ENCODE measurements at regions not wholly inside any gene's neighbourhood (a gene's known extent, or its start where the extent isn't known, plus 50 kb on each side); places are given as distances from the start of the nearest gene placed in this dataset.

DNA sequence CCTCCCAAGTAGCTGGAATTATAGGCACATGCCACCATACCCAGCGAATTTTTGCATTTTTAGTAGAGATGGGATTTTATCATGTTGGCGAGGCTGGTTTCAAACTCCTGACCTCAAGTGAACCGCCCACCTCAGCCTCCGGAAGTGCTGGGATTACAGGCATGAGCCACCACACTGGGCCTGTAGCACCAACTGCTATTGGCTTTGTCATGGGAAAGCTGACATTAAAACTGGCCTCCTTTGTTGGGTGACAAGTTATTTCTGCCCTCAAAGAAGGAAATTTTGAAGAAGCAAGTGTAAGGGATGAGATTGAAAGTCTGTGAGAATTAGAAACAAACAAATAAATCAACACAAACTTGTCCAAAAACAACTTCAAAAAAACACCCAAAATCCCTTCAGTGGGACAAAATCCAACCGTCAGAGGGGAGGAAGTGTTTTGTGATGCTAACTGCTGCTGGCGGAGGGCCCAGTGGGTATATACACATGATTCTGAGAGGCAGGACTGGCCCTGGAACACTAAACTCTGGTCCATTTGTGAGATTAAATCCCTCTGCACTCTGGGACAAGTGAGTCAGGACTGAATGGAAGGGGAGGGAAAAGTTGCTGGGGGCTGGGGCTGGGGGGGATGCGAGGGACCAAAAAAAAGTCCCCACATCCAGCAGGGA, 87.5 kb upstream of the NAA20 start:
- no peak for DNase-seq

DNA sequence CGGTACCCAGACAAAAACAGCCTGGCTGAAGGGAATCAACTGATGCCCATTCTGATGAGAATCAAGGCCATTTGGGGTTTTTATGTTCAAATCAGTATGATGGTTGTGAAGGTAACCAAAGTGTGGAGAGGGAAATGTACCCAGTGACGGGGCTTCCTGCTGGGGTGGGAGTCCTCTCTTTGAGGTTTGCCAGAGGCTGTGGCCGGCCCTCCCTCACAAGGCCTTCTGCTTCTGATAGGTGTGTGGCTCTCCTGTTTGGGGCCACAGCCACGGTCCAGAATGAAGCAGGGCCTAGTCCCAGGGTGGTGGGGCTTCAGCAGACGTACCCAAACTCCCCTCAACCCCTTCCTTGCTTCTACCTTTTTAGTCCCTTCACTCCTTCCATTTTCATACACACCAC, 86.7 kb upstream of the NAA20 start:
- no peak for DNase-seq

DNA sequence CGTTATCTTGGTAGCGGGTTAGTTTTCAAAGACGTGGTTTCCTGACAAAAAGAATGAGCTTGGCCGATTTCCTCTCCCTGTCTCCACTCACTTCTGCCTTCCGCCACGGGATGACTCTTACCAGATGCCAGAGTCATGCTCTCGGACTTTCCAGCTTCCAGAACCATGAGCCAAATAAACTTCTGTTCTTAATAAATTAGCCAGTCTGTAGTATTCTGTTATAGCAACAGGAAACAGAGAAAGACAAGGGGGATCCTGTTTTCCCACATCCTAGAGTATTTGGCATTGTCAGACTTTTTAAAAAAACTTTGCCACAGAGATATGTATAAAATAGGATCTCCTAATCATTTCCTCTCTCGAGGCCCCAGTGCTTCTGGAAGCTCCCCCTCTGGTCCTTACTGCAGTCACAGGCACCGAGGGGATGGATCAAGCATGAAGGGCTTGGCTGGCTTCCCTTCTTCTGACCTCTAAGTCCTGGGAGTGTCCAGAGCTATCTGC, 84.9 kb upstream of the NAA20 start:
- peak; percentile 24 for DNase-seq

DNA sequence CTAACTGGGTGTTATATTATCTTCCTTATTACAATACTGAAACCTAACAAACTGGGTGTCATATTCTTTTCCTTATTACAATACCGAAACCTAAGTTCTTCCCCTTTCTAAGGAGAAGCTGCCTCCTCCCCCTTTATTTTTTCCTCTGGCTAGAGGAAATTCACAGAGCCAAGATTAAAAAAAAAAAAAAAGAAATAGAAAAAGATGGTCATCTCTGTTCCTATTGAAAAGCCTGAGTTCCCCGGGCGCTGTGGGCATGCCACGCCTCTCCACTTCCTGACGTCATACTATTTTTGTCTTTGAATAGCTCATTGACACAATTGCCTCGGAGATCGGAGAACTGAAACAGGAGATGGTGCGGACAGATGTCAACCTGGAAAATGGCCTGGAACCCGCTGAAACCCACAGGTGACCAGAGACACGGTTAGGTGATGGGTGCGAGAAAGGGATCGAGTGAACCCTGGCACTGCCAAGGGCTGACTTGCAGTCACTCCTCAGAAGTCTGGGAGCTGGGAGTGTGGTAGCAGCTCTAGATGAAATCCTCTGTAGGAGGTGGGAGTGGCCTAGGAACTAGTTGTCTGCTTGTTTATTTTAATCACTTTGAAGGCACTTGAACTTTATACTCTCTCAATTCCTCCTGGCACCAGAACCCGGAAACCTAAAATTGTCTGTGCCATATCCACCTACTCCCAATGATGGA, 82.2 kb upstream of the NAA20 start:
- peak; percentile 48 for DNase-seq

DNA sequence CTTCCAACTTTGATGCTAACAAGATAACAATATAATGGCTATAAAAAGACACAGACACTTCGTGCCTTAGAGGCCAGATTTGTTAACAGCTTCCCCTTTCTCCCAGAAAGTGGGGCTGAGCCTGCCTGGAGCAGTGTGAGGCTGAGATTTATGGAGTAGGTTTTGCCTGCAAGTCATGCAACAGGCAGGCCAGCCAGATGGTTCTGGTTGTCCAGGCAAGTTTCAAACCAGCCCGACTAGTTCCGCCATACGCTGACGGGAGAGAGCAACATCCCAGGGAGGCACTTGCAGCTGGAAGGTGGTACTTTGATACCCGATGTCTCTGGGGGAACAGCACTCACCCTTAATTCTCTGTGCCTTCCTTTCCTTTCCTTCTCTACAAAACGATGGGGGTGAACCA, 81.3 kb upstream of the NAA20 start:
- DNase-seq = no peak

DNA sequence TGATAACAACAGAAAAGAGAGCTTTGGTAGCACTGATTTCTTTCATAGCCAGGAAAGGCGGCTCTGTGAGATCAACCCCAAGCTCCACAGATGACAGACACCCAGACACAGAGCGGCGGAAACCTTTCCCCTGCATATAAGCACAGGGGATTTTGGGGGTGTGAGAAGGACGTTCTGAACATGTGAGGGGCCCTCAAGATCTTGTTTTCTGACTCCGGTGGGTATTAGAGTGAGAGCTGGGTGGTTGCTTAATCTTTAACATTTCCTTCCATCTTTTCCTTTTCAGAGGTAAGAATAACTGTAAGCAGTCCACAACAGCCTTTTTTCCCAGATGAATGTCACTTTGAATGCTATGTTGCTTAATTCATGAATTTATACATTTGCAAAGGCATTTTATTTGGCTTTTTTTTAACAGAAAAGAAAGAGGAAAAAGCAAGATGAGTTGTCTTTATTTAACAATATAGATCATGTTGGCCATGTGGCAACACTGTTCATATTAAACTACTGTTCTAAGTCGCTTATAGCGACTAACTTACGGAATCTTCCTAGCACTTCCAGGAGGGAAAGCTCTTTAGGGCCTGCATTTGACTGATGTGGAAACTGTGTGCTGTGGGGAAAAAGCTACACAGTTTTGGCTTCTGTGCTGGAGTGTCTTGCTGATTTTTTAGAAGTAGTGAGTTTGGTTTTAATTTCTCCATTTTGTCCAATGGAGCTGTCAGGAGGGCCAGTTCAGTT, 80.5 kb upstream of the NAA20 start:
- no peak for DNase-seq

DNA sequence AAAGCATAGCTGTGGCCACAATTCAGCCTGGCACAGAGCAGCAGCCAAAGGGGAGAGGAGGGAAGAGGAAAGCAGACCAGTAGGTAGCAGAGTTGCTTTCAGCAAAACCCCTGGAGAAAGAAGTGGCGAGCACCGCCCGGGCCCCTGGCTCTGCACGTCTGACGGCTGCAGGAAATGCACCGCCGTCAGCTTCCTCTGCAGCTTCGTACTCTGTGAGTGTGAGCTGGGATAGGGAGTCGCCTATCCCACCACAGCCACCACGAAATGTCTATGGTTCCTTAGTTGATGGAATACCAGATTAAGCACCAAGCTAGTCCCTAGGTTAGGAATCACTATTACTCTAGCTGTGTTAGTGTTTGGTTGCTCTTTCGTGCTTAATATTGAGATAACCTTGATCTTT, 79.9 kb upstream of the NAA20 start:
- peak; percentile 51 for DNase-seq

DNA sequence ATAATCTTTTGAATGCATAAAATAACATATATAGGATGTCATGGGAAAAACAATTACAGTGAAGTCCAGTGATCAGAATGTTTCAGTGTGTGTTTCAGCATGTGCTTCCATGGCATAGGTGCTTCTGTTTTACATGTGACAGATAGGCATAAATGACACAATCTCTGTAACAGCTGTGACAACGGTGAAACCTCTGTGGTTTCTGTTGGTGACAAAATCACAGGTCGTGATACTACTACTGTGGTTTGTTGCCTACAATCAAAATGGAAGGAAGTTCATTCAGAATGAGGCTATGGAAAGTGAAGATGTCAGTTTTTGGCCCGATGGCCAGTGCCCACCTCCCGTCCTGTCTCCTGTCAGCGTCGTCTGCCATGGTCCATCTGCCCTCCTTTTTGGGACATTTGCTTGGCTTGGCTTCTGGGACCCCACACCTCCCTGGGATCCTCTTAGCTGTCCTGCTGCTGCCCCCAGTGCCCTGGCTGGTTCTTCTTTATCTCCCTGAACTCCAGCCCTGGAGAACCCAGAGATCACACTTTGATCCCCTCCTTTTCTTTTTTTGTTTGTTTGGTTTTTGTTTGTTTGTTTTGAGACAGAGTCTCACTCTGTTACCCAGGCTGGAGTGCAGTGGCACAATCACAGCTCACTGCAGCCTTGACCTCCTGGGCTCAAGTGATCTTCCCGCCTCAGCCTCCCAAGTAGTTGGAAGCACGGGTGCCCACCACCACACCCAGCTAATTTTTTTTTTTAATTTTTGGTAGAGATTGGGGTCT, 79.3 kb upstream of the NAA20 start:
- DNase-seq = peak; percentile 62

DNA sequence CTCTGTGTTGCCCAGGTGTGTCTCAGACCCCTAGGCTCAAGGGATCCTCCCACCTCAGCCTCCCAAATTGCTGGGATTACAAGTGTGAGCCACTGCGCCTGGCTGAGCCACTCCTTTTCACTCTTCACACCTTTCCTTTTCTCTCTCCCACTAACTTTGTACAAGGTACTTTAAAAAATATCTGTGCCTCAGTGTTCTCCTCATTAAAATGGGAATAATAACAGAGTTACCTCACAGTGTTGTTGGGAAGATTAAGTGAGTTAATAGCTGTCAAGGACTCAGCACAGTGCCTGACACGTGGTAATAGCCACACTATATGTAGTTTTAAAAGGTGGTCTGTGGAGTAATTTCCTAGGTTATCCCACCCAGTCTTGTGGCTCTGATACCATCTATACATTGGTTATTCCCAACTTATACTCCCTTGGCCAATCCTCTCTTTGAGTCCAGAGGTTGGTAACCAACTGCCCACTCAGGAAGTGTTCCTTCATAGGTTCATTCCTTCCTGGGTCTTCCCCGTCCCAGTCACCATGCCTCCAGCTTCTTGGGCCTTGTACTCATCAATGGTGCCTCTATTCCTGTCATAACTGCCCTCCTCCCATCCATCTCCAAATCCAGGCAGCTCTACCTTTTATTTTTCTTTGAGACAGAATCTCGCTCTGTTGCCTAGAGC, 78.6 kb upstream of the NAA20 start:
- no peak for DNase-seq

DNA sequence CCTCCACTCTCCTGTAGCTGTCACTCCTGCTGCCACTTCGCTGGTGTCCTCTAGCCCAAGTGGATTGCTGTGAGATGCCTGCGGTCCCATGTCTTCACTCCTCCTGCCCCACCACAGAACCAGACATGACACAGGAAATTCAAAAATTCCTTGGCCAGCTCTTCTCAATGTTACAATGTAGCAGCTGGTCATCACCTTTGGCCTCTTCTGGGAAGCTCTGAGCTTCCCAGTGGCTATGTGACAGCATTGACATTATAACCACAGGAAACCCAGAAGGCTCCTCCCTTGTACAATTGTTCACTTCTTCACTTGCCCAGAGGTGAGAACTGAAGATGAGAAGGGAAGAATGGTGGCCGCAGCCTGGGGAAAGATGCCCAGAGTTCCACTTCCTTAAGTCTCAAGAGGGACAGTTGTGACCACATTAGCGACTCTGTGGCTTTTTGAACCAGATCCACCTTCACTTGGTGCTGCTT, 76.1 kb upstream of the NAA20 start:
- DNase-seq = no peak

DNA sequence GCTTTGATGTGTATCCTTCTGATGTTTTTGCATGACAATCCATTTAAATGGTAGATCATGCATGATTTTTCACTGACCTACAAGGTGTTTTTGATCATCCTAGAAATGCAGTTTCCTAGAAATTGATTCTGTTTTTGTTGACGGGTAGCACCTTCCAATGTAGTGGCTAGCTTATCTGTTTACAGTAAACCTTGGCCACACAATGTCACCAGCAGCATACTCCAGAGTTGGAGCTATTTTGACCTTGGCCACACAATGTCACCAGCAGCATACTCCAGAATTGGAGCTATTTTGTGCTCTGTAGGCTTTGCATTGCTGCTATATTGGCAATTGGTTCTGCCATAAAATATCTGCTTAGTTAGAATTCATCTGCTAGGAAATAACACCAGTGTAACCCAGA, 74.6 kb upstream of the NAA20 start:
- no peak for DNase-seq

DNA sequence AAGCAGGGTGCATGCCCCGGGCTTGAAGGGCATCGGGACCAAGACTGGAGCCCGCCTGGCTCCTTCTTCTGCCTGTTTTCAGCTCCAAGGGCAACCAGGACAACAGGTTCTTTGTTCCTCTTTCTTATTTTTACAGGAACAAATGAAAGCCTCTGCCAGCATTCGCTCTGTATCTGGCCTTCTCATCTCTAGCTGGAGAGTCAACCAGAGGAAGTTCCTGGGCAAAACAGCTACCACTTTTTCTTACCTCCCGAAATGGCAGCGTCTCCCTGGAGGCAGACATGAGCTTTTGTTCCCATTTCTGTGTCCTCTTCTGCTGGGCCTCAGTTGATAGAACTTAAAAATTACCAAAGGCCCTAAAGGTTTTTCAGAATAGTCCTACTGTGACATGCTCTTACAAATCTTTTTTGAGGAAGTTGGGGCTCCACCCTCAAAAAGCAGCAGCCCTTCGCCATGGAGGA, 74.1 kb upstream of the NAA20 start:
- DNase-seq = peak; percentile 78

DNA sequence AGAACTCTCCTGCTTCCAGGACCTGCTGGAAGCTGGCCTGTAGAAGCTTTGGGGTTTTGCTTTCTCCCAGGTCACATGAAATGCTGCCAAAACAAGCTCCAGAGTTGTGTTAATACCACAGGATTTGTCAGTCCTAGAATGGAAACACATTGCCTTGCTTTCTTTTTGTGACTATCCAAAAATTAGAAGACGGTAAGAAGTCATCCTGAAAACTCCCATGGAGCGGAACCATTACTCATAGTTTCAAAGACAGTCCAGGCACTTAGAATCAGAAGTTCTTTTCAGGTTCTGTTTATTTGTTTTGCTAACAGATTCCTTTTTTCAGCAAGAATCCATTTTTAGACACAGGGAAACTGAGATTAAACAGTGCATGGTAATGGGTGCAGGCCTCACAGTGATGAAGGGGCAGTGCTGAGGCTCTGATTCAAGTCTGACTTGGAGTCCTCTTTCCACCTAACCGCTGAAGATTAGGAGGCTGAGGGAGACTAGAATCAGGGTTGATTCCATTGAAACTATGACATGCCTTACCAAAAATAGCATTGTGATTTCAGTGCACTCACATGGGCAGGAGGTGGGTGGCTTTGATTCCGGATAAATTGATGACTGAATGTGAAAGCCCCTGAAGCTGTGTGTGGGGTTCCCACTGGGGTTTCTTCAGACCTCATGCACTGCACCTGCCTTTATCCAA, 72.2 kb upstream of the NAA20 start:
- DNase-seq = no peak

DNA sequence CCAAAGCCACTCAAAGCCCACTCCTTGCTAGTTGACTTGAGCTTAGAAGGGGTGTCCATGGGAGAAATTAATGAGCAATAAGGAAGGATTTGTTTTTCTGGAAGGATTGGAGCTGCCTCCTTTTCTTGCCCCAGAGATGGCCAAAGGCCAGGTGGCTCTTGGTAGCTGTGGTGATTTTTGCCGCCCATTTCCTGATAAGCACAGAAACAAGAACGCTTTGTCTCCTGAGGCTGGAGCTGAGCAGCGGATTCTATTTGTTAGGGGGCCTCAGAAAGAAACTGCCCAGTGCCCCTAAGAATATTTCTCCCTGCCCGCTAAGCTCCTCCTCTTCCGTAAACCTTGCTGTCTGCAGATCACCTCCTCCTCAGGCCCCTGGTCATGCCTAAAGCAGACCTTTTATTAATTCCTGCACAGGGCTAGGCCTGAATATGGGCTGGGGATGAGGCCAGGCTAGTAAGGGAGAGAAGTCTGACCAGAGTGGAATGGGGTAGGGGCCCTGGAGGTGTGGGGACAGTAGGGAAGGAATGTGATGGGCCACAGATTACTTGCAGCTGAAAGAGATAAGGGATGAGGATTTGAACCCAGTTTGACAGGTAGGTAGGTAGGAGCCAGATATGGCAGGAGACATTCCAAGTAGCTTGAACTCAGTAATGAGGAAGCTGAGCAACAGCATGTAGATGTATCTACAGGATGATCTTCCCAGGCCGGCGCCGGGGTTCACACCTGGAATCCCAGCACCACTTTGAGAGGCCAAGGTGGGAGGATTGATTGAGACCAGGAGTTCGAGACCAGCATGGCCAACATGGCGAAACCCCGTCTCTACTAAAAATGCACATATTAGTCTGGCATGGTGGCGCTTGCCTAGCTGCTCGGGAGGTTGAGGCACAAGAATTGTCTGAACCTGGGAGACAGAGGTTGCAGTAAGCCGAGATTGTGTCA, 71.2 kb upstream of the NAA20 start:
- no peak for DNase-seq

DNA sequence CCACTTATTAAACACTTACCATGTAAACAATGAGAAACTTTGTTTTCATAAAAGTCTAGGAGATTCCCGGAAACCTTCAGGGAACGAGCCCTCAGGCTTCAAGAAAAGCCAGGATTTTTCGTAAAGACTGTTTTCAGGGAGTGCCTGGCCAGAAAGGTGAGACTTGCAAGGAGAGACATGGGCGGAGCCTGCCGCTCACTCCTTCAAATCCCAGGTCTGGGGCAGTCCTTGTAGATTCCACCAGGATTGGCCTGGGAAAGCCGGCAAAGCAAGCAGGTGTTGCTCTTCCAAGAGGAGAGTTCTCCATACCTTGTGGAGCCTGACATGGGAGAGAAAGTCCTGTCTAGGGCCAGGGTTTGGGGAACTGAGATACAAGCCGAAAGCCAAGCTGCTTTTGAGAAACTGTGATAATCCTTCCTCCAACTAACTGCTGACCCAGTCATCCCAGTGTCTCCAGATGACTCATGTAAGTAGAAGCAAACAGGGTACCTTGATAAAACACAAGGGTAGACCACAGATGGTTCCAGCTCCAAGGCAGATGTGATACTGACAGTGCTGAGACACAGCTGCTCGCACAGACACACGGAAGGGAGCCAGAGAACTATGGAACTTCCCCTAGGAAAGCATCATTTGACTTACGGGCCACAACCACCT, 69.4 kb upstream of the NAA20 start:
- DNase-seq = peak; percentile 40

DNA sequence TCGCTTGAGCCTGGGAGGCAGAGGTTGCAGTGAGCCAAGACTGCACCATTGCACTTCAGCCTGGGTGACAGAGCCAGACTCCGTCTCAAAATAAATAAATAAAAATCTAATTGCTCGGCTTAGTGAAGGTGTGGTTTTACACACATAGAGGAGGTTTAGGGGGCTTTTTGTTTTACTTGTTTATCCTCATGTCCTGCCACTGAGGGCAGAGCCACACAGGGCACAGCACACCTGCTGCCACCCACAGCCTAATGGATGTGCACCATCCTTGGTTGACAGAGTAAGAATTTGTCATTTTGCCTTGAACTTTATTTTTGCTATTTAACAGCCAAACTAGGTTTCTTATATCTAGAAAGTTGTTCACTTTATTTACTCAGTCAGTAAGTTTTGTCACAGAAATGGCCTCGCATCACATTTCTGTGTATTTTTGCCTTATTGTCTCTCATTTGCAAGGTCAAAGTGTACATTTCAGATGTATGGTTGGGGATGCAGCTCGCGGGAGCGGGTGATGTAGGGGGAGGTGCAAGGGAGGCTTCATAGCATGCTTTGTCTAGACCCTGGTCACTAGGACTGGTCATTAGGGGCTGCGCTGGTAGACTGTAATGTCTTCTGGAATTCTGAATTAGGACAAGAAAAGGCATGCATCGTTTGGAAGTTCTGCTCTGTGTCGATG, 67.8 kb upstream of the NAA20 start:
- DNase-seq = no peak

DNA sequence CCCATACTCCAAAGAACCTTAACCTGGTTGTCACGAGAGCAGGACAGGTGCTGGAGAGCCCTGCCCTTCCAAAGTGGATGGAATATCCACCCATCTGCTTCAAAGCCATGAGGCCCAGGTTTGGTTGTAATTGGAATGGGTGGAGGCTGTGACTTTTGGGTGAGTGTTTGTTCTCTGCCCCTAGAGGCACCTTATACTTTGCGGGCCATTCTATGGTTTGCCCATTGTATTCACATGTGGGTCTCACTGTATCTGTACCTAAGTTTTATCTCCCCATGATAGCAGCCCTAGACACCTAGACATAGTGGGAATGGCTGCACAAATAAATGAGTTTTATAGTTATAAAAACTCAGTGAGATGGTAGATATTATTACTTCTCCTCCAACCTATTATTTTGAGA, 67.1 kb upstream of the NAA20 start:
- no peak for DNase-seq

DNA sequence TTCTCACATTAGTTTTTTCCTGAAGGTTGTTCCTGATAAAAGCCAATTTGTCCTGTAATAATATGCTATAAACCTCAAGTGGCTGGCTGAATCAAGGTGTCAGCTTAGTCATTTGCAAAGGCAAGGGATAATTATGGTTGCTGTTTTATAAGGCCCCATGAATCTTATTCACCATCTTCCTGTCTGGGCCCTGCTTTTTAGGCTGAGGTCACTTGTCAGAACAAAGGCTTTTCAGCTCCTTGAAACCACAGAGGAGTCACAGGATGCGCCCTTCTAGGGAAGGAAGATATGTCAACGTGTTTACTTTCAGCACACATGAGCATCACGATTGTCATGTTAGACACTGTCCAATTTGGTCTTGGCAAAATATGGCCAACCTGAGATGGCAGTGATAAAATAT, 64.8 kb upstream of the NAA20 start:
- no peak for DNase-seq

DNA sequence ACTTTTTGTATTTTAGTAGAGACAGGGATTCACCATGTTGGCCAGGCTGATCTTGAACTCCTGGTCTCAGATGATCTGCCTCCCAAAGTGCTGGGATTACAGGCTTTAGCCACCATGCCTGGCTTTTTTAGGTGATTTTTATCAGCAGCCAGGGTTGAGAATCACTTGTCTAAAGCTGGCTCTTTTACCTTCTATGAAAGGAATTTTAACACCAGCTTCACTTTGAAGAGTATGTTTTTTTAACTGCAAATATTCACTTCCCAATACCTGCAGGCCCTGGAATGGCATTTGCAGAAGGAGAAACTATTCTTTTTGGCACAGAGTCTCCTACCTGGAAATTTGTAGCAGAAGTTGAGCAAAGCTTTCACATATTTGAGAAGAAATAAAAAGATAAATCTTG, 63.6 kb upstream of the NAA20 start:
- DNase-seq = no peak

Data from hematopoietic multipotent progenitor cell treated with erythropoietin and hydrocortisone succinate and interleukin-3 and kit ligand, for 4 days (in vitro differentiated cells).